DND-41 (cell line): ENCODE measurements at regions not wholly inside any gene's neighbourhood (a gene's known extent, or its start where the extent isn't known, plus 50 kb on each side); places are given as distances from the start of the nearest gene placed in this dataset.

ENCODE experiments used
- ATAC-seq: fragments of 200-7000 bp; cut with Tn5 transposase; 3 replicates; pipeline ENCODE4 v1.9.1; 2021; ENCODE audit warnings: low read depth; ENCODE audit not compliant: insufficient read depth
- DNase-seq: peaks from one replicate; pipeline ENCODE4 v3.0.0-alpha.2; 2020
- H2AFZ ChIP-seq: 2 replicates; pipeline ENCODE4 v1.6.0; 2012; ENCODE audit warnings: low read depth, low read length
- H3K27ac ChIP-seq: 2 replicates; pipeline ENCODE4 v1.5.1; 2012; ENCODE audit warnings: low read length, inconsistent platforms
- H3K27me3 ChIP-seq: fragments of 200-600 bp; sonication (generic); 2 replicates; pipeline ENCODE4 v1.6.0; 2012; ENCODE audit warnings: low read length, mild to moderate bottlenecking, inconsistent platforms; ENCODE audit not compliant: insufficient read depth, poor library complexity
- H3K36me3 ChIP-seq: 2 replicates; pipeline ENCODE4 v1.5.1; 2012; ENCODE audit warnings: low read length, inconsistent platforms; ENCODE audit not compliant: insufficient read depth
- H3K4me1 ChIP-seq: 2 replicates; pipeline ENCODE4 v1.5.1; 2012; ENCODE audit warnings: mild to moderate bottlenecking, low read length; ENCODE audit not compliant: insufficient read depth
- H3K4me2 ChIP-seq: 2 replicates; pipeline ENCODE4 v1.6.0; 2012; ENCODE audit warnings: mild to moderate bottlenecking, moderate library complexity, low read length, inconsistent platforms; ENCODE audit not compliant: insufficient read depth
- H3K4me3 ChIP-seq, 2 experiments: fragments of 200-600 bp in 1 of 2; shearing (Covaris generic) in 1 of 2; 2 replicates each; pipeline ENCODE4 v1.5.1; 2012 to 2016; ENCODE audit warnings: inconsistent platforms in 2 of 2, low read length in 2 of 2, mild to moderate bottlenecking in 2 of 2, low read depth in 1 of 2, moderate library complexity in 1 of 2
- H3K79me2 ChIP-seq: 2 replicates; pipeline ENCODE4 v1.6.0; 2012; ENCODE audit warnings: low read length, inconsistent platforms; ENCODE audit not compliant: insufficient read depth
- H3K9ac ChIP-seq: 2 replicates; pipeline ENCODE4 v1.6.0; 2012; ENCODE audit warnings: low read depth, mild to moderate bottlenecking, inconsistent platforms, low read length, moderate library complexity
- H3K9me3 ChIP-seq: 2 replicates; pipeline ENCODE4 v1.5.1; 2012; ENCODE audit warnings: low read length, moderate library complexity, mild to moderate bottlenecking, inconsistent platforms; ENCODE audit not compliant: insufficient read depth, severe bottlenecking
- H4K20me1 ChIP-seq: 2 replicates; pipeline ENCODE4 v1.6.0; 2012; ENCODE audit warnings: low read length; ENCODE audit not compliant: insufficient read depth
- CTCF ChIP-seq: IDR thresholded peaks from 2 replicates; pipeline ENCODE4 v1.5.1; 2012; ENCODE audit warnings: borderline replicate concordance, low read length, moderate library complexity, mild to moderate bottlenecking; ENCODE audit not compliant: poor library complexity, severe bottlenecking; ENCODE audit errors: extremely low read depth
- EZH2 ChIP-seq: IDR thresholded peaks from 3 replicates; pipeline ENCODE4 v1.6.1; 2012; ENCODE audit warnings: borderline replicate concordance, low read depth, mild to moderate bottlenecking, moderate library complexity, low read length, inconsistent platforms; ENCODE audit not compliant: severe bottlenecking

- no peaks in the 10 kb centered on the region for H3K36me3 ChIP-seq
- TF ChIP-seq EZH2: no peak
- no peak overlapping the region for H3K27ac ChIP-seq
- peaks cover 2% of the 10 kb centered on the region for H3K27me3 ChIP-seq
- H2AFZ ChIP-seq: no peak overlapping the region
- H4K20me1 ChIP-seq: no peaks in the 10 kb centered on the region
- no peak overlapping the region for H3K4me2 ChIP-seq
- H3K4me3 ChIP-seq: no peak overlapping the region
- H3K4me1 ChIP-seq: no peaks in the 10 kb centered on the region; the same call in 1 of the 2 replicates
- ATAC-seq (no peak), DNase-seq (no peak)
- no peaks in the 10 kb centered on the region for H3K79me2 ChIP-seq
- H3K9me3 ChIP-seq: peaks cover 7% of the 10 kb centered on the region
- H3K9ac ChIP-seq: no peak overlapping the region
These were observed 171.3 kb downstream of the CD24 start for GRCh38 chr6:106803188-106803587.

GRCh38 chr6:106802139-106802538 is 172.4 kb downstream of the CD24 start:
- Histone ChIP-seq H2AFZ (no peak overlapping the region), H3K4me3 (no peak overlapping the region), H3K4me1 (no peaks in the 10 kb centered on the region; the same call in 1 of the 2 replicates), H3K4me2 (no peak overlapping the region), H3K36me3 (no peaks in the 10 kb centered on the region), H3K9ac (no peak overlapping the region), H3K27ac (no peak overlapping the region), H3K27me3 (peaks cover 2% of the 10 kb centered on the region), H3K79me2 (no peaks in the 10 kb centered on the region), H4K20me1 (no peaks in the 10 kb centered on the region), H3K9me3 (no peaks in the 10 kb centered on the region)
- ATAC-seq: no peak
- no peak for DNase-seq
- TF ChIP-seq CTCF (no peak), EZH2 (no peak)

- Histone ChIP-seq H3K27ac (no peak overlapping the region), H3K9me3 (no peaks in the 10 kb centered on the region), H3K79me2 (no peaks in the 10 kb centered on the region), H3K4me3 (no peak overlapping the region), H3K36me3 (no peaks in the 10 kb centered on the region), H3K4me2 (no peak overlapping the region), H3K27me3 (peaks cover 2% of the 10 kb centered on the region), H3K9ac (no peak overlapping the region), H2AFZ (no peak overlapping the region), H4K20me1 (no peaks in the 10 kb centered on the region), H3K4me1 (no peaks in the 10 kb centered on the region; the same call in 1 of the 2 replicates)
- DNase-seq (no peak), ATAC-seq (no peak)
- TF ChIP-seq EZH2 (no peak), CTCF (no peak)
These were observed 171.9 kb downstream of the QRSL1 start for GRCh38 chr6:106801256-106801655.

GRCh38 chr6:106800379-106800778 is 171.0 kb downstream of the QRSL1 start:
- H3K9ac ChIP-seq: no peak overlapping the region
- no peaks in the 10 kb centered on the region for H3K36me3 ChIP-seq
- H3K4me3 ChIP-seq: no peak overlapping the region
- H3K79me2 ChIP-seq: no peaks in the 10 kb centered on the region
- no peaks in the 10 kb centered on the region for H4K20me1 ChIP-seq
- DNase-seq (no peak), ATAC-seq (no peak)
- H3K27me3 ChIP-seq: peaks cover 8% of the 10 kb centered on the region
- no peaks in the 10 kb centered on the region for H3K9me3 ChIP-seq
- no peak overlapping the region for H2AFZ ChIP-seq
- H3K4me2 ChIP-seq: no peak overlapping the region
- no peak overlapping the region for H3K27ac ChIP-seq
- TF ChIP-seq CTCF: no peak
- TF ChIP-seq EZH2: no peak
- H3K4me1 ChIP-seq: no peaks in the 10 kb centered on the region; the same call in 1 of the 2 replicates
